SU-DHL-6 (cell line): ENCODE measurements at regions not wholly inside any gene's neighbourhood (a gene's known extent, or its start where the extent isn't known, plus 50 kb on each side); places are given as distances from the start of the nearest gene placed in this dataset.

ENCODE experiments used
- H2AFZ ChIP-seq: fragments of 200-600 bp; sonication (generic); 2 replicates; pipeline ENCODE4 v1.6.1; 2014; ENCODE audit warnings: low read depth, mild to moderate bottlenecking, moderate library complexity, mixed read lengths, antibody characterized with exemption, low read length; ENCODE audit not compliant: severe bottlenecking
- H3F3A ChIP-seq: fragments of 200-600 bp; shearing (Covaris generic); 2 replicates; pipeline ENCODE4 v1.6.0; 2016; ENCODE audit warnings: antibody characterized with exemption, mild to moderate bottlenecking; ENCODE audit not compliant: insufficient read depth
- H3K27ac ChIP-seq: fragments of 200-600 bp; sonication (generic); 2 replicates; pipeline ENCODE4 v1.5.1; 2016; ENCODE audit warnings: low read depth, mild to moderate bottlenecking, low read length, moderate library complexity, mixed read lengths
- H3K27me3 ChIP-seq: fragments of 200-600 bp; sonication (generic), shearing (Covaris generic); 2 replicates; pipeline ENCODE4 v1.6.0; 2014; ENCODE audit warnings: mild to moderate bottlenecking, low read length
- H3K36me3 ChIP-seq: fragments of 200-600 bp; sonication (generic); 2 replicates; pipeline ENCODE4 v1.6.1; 2014; ENCODE audit warnings: mild to moderate bottlenecking, low read length, mixed read lengths
- H3K4me2 ChIP-seq: fragments of 300-600, 200-600 bp; shearing (Covaris generic), sonication (generic); 2 replicates; pipeline ENCODE4 v1.6.0; 2014; ENCODE audit warnings: low read length, low read depth, mild to moderate bottlenecking; ENCODE audit not compliant: poor library complexity, severe bottlenecking
- H3K4me3 ChIP-seq: fragments of 200-600 bp; sonication (generic); 2 replicates; pipeline ENCODE4 v1.5.1; 2014; ENCODE audit warnings: antibody characterized with exemption, low read length, mild to moderate bottlenecking, mixed read lengths; ENCODE audit not compliant: insufficient read depth, poor library complexity, severe bottlenecking
- H3K79me2 ChIP-seq: fragments of 200-600 bp; sonication (generic); 2 replicates; pipeline ENCODE4 v1.6.1; 2014; ENCODE audit warnings: mild to moderate bottlenecking, low read length, moderate library complexity; ENCODE audit not compliant: insufficient read depth
- H3K9ac ChIP-seq: fragments of 200-600 bp; sonication (generic); 2 replicates; pipeline ENCODE4 v1.7.0; 2014; ENCODE audit warnings: mild to moderate bottlenecking, low read length
- H3K9me2 ChIP-seq: fragments of 200-600 bp; sonication (generic); replicated peaks from 2 replicates; pipeline ENCODE4 v1.6.1; 2014; ENCODE audit warnings: low read length; ENCODE audit not compliant: insufficient read depth
- H3K9me3 ChIP-seq: fragments of 200-600 bp; sonication (generic); 2 replicates; pipeline ENCODE4 v1.6.1; 2014; ENCODE audit warnings: low read length, mixed read lengths; ENCODE audit not compliant: insufficient read depth
- H4K20me1 ChIP-seq: fragments of 200-600 bp; sonication (generic); 2 replicates; pipeline ENCODE4 v1.6.1; 2014; ENCODE audit warnings: low read depth, mild to moderate bottlenecking, antibody characterized with exemption, low read length, moderate library complexity, mixed read lengths
- EZH2phosphoT487 ChIP-seq: fragments of 200-600 bp; sonication (generic), shearing (Covaris generic); conservative IDR thresholded peaks from 2 replicates; pipeline ENCODE4 v1.6.1; 2018; ENCODE audit warnings: mild to moderate bottlenecking, antibody characterized with exemption, low read length, moderate library complexity, mixed read lengths
- TF ChIP-seq, protein P1 (sequence below): fragments of 200-600 bp; sonication (generic); IDR thresholded peaks from one replicate; pipeline ENCODE4 v1.5.1; 2017; ENCODE audit warnings: antibody characterized with exemption, mild to moderate bottlenecking, low read length, moderate library complexity; ENCODE audit not compliant: insufficient read depth, poor library complexity, severe bottlenecking

DNA sequence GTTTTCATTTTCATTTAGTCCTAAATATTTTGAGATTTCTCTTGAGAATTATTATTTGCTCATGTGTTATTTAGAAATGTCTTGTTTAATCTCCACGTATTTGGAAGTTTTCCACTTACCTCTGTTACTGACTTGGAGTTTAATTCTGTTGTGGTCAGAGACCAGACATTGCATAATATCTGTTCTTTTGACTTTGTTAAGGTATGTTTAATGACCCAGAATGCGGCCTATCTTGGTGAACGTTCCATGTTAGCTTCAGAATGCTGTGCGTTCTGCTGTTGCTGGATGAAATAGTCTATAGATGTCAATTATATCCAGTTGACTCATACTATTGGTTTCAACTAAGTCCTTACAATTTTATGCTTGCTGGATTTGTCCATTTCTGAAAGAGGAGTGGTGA is 325.3 kb upstream of the TARS1 start:
- Histone ChIP-seq H3K27ac (no peak overlapping the region), H3K4me2 (no peak overlapping the region), H3K9me2 (no peaks in the 10 kb centered on the region), H3K79me2 (no peaks in the 10 kb centered on the region), H3K27me3 (no peaks in the 10 kb centered on the region), H3K9me3 (no peaks in the 10 kb centered on the region), H3K36me3 (no peaks in the 10 kb centered on the region), H3F3A (no peaks in the 10 kb centered on the region), H3K9ac (no peak overlapping the region), H4K20me1 (no peaks in the 10 kb centered on the region), H3K4me3 (no peak overlapping the region), H2AFZ (no peak overlapping the region)
- TF ChIP-seq EZH2phosphoT487: no peak
- TF ChIP-seq, protein P1, sequence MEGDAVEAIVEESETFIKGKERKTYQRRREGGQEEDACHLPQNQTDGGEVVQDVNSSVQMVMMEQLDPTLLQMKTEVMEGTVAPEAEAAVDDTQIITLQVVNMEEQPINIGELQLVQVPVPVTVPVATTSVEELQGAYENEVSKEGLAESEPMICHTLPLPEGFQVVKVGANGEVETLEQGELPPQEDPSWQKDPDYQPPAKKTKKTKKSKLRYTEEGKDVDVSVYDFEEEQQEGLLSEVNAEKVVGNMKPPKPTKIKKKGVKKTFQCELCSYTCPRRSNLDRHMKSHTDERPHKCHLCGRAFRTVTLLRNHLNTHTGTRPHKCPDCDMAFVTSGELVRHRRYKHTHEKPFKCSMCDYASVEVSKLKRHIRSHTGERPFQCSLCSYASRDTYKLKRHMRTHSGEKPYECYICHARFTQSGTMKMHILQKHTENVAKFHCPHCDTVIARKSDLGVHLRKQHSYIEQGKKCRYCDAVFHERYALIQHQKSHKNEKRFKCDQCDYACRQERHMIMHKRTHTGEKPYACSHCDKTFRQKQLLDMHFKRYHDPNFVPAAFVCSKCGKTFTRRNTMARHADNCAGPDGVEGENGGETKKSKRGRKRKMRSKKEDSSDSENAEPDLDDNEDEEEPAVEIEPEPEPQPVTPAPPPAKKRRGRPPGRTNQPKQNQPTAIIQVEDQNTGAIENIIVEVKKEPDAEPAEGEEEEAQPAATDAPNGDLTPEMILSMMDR: no peak

DNA sequence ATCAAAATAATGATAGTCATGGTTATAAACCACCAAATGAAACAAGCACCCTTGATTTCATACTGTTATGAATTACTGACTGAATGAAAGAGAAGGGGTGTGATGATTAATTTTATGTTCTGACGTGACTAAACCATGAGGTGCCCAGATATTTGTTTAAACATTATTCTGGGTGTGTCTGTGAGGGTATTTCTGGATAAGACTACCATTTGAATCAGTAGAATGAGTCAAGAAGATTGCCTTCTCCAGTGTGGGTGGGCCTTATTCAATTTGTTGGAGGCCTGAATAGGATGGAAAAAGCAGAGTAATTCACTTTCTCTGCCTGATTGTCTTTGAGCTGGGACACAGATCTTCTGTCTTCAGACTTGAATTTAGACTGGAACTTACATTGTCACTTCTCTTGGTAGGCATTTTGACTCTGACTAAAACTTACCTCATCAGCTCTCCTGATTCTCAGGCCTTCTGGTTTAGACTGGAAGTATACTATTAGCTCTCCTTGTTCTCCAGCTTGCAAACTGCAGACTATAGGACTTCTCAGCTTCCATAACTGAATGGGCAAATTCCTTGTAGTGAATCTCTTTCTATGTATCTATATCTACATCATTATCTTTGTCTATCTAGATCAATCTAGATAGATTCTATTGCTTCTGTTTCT is 321.9 kb upstream of the TARS1 start:
- H3K9me2 ChIP-seq: no peaks in the 10 kb centered on the region
- H3F3A ChIP-seq: no peaks in the 10 kb centered on the region
- H4K20me1 ChIP-seq: no peaks in the 10 kb centered on the region
- no peaks in the 10 kb centered on the region for H3K79me2 ChIP-seq
- H3K27ac ChIP-seq: no peak overlapping the region
- H3K27me3 ChIP-seq: no peaks in the 10 kb centered on the region
- H3K36me3 ChIP-seq: no peaks in the 10 kb centered on the region
- H2AFZ ChIP-seq: no peak overlapping the region
- no peaks in the 10 kb centered on the region for H3K9me3 ChIP-seq
- H3K9ac ChIP-seq: no peak overlapping the region
- no peak overlapping the region for H3K4me2 ChIP-seq
- TF ChIP-seq EZH2phosphoT487: no peak
- TF ChIP-seq, protein P1: no peak
- H3K4me3 ChIP-seq: no peak overlapping the region

DNA sequence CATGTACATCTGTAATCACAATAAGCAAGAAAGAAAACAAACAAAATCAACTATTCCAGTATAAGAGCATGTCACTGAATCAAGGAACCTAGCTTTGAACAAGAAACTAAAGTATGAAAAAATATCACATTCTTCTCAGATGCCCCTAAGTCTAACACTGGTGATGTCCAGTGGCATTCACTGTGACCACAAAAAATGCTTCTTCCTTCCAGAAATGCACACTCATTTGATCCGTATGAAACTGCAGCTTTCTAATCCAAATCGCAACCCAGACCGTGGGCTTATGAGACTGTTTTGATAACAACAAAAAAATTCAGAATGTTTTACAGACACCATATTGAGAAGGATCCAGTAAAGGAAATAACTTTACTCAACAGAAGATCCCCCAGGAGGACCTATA is 320.1 kb upstream of the TARS1 start:
- H3K9me2 ChIP-seq: no peaks in the 10 kb centered on the region
- H3K9ac ChIP-seq: no peak overlapping the region
- no peaks in the 10 kb centered on the region for H4K20me1 ChIP-seq
- no peak overlapping the region for H2AFZ ChIP-seq
- H3K4me2 ChIP-seq: no peak overlapping the region
- TF ChIP-seq EZH2phosphoT487: no peak
- H3K27ac ChIP-seq: no peak overlapping the region
- no peaks in the 10 kb centered on the region for H3K9me3 ChIP-seq
- no peaks in the 10 kb centered on the region for H3K27me3 ChIP-seq
- H3F3A ChIP-seq: no peaks in the 10 kb centered on the region
- H3K4me3 ChIP-seq: no peak overlapping the region
- H3K36me3 ChIP-seq: no peaks in the 10 kb centered on the region
- H3K79me2 ChIP-seq: no peaks in the 10 kb centered on the region

DNA sequence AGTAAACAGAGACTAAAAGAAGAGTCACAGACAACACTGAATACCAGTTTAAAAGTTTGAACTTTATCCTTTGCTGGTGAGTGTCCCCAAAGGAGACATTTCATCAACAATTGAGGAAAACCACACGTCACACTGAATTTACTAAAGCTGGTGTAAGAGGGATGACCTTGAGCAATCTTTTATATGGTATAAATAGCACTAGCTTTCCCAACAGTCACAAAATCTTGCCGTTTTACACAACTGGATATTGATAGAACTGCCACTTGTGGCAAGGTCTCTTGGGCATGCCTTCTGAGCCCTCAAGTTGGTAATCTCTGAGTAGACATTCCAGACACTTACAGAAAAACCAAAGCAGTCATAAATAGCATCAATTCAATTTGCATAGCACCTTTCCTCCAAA is 311.5 kb upstream of the TARS1 start:
- no peak overlapping the region for H3K4me3 ChIP-seq
- H3K36me3 ChIP-seq: no peaks in the 10 kb centered on the region
- no peak overlapping the region for H3K9ac ChIP-seq
- no peaks in the 10 kb centered on the region for H3K27me3 ChIP-seq
- H3K4me2 ChIP-seq: no peak overlapping the region
- H4K20me1 ChIP-seq: no peaks in the 10 kb centered on the region
- no peaks in the 10 kb centered on the region for H3K9me2 ChIP-seq
- H3K9me3 ChIP-seq: no peaks in the 10 kb centered on the region
- H3K79me2 ChIP-seq: no peaks in the 10 kb centered on the region
- TF ChIP-seq EZH2phosphoT487: no peak
- TF ChIP-seq, protein P1: no peak
- H3K27ac ChIP-seq: no peak overlapping the region
- H2AFZ ChIP-seq: no peak overlapping the region
- H3F3A ChIP-seq: no peaks in the 10 kb centered on the region
